WTC11 (cell line): ENCODE measurements at regions not wholly inside any gene's neighbourhood (a gene's known extent, or its start where the extent isn't known, plus 50 kb on each side); places are given as distances from the start of the nearest gene placed in this dataset.

Experiments
- ATAC-seq: fragments of 200-7000 bp; cut with Tn5 transposase; 2 replicates; pipeline ENCODE4 v1.10.0; 2021; ENCODE audit warnings: mild to moderate bottlenecking, moderate library complexity
- CTCF ChIA-PET: fragments of 300-600 bp; sonication (Branson Sonifier 250); formaldehyde crosslinking; loops from one replicate; lab custom pipeline; 2021; ENCODE audit warnings: antibody characterized with exemption; lab: Charles Lee
- POLR2A ChIA-PET: fragments of 350-600 bp; sonication (Branson Sonifier 250); formaldehyde crosslinking; loops from one replicate; lab custom pipeline; 2021; ENCODE audit warnings: antibody characterized with exemption; lab: Charles Lee
- DNase-seq: peaks from one replicate; pipeline ENCODE4 v3.0.0; 2021; ENCODE audit warnings: low spot score
- H3K27ac Mint-ChIP-seq: 2 replicates; pipeline ENCODE4 v1.8.0; 2021; ENCODE audit warnings: mixed read lengths
- H3K27me3 Mint-ChIP-seq: 2 replicates; pipeline ENCODE4 v1.8.0; 2021; ENCODE audit warnings: low read depth, mild to moderate bottlenecking, moderate library complexity, mixed read lengths
- H3K36me3 Mint-ChIP-seq: 2 replicates; pipeline ENCODE4 v1.8.0; 2021; ENCODE audit warnings: mixed read lengths
- H3K4me1 Mint-ChIP-seq: 2 replicates; pipeline ENCODE4 v1.8.0; 2022; ENCODE audit warnings: mixed read lengths
- H3K4me3 Mint-ChIP-seq: 2 replicates; pipeline ENCODE4 v1.8.0; 2021; ENCODE audit warnings: mild to moderate bottlenecking, moderate library complexity, mixed read lengths
- H3K9me3 Mint-ChIP-seq: 2 replicates; pipeline ENCODE4 v1.8.0; 2021; ENCODE audit warnings: mixed read lengths
- ATF1 ChIP-seq: sonication (generic); formaldehyde crosslinking; IDR thresholded peaks from 2 replicates; pipeline ENCODE4 v1.8.1; 2023; ENCODE audit warnings: mild to moderate bottlenecking, moderate library complexity, missing genetic modification reagents
- CREB1 ChIP-seq: sonication (generic); formaldehyde crosslinking; IDR thresholded peaks from 2 replicates; pipeline ENCODE4 v1.8.0; 2023; ENCODE audit warnings: mild to moderate bottlenecking, missing genetic modification reagents
- FOXK1 ChIP-seq: sonication (generic); formaldehyde crosslinking; IDR thresholded peaks from 2 replicates; pipeline ENCODE4 v1.8.0; 2022; ENCODE audit warnings: mild to moderate bottlenecking, moderate library complexity, missing genetic modification reagents
- GTF2I ChIP-seq: fragments of 250-450 bp; sonication (Bioruptor Pico); conservative IDR thresholded peaks from 2 replicates; pipeline ENCODE4 v1.4.0; 2021; ENCODE audit warnings: mild to moderate bottlenecking
- JAZF1 ChIP-seq: fragments of 250-450 bp; sonication (Bioruptor Pico); IDR thresholded peaks from 2 replicates; pipeline ENCODE4 v1.9.0; 2021; ENCODE audit warnings: moderate library complexity, mild to moderate bottlenecking, inconsistent platforms
- NFE2L1 ChIP-seq: sonication (generic); formaldehyde crosslinking; IDR thresholded peaks from 2 replicates; pipeline ENCODE4 v1.8.1; 2023; ENCODE audit warnings: missing genetic modification reagents
- NR1H2 ChIP-seq: sonication (generic); formaldehyde crosslinking; IDR thresholded peaks from 2 replicates; pipeline ENCODE4 v1.9.0; 2021; ENCODE audit warnings: mild to moderate bottlenecking, moderate library complexity, missing genetic modification reagents
- RORB ChIP-seq: fragments of 250-450 bp; sonication (Bioruptor Pico); IDR thresholded peaks from 2 replicates; pipeline ENCODE4 v1.9.0; 2021; ENCODE audit warnings: mild to moderate bottlenecking
- SMAD4 ChIP-seq: sonication (generic); formaldehyde crosslinking; IDR thresholded peaks from 2 replicates; pipeline ENCODE4 v1.8.0; 2022; ENCODE audit warnings: mild to moderate bottlenecking, missing genetic modification reagents
- STAT6 ChIP-seq: sonication (generic); formaldehyde crosslinking; conservative IDR thresholded peaks from 2 replicates; pipeline ENCODE4 v1.8.1; 2023; ENCODE audit warnings: mild to moderate bottlenecking, low read depth, missing genetic modification reagents, moderate library complexity
- TCF7 ChIP-seq: sonication (generic); formaldehyde crosslinking; IDR thresholded peaks from 2 replicates; pipeline ENCODE4 v1.8.0; 2022; ENCODE audit warnings: mild to moderate bottlenecking, low read depth, missing genetic modification reagents, moderate library complexity
- ZBTB43 ChIP-seq: sonication (generic); formaldehyde crosslinking; IDR thresholded peaks from 2 replicates; pipeline ENCODE4 v1.8.1; 2023; ENCODE audit warnings: mild to moderate bottlenecking, missing genetic modification reagents
- ZNF396 ChIP-seq: fragments of 250-450 bp; sonication (Bioruptor Pico); IDR thresholded peaks from 2 replicates; pipeline ENCODE4 v1.8.0; 2021; ENCODE audit warnings: mild to moderate bottlenecking, moderate library complexity, borderline replicate concordance
- ZNF423 ChIP-seq: fragments of 250-450 bp; sonication (Bioruptor Pico); IDR thresholded peaks from 2 replicates; pipeline ENCODE4 v2.1.2; 2022; ENCODE audit warnings: mild to moderate bottlenecking, moderate library complexity
- TF ChIP-seq, protein P1 (sequence below): sonication (generic); formaldehyde crosslinking; IDR thresholded peaks from 2 replicates; pipeline ENCODE4 v1.8.1; 2022; ENCODE audit warnings: low read depth, mild to moderate bottlenecking, moderate library complexity, missing genetic modification reagents, borderline replicate concordance
- TF ChIP-seq, protein P2 (sequence below): sonication (generic); formaldehyde crosslinking; IDR thresholded peaks from 2 replicates; pipeline ENCODE4 v1.8.1; 2022; ENCODE audit warnings: low read depth, missing genetic modification reagents, borderline replicate concordance
- TF ChIP-seq, protein P3 (sequence below): sonication (generic); formaldehyde crosslinking; IDR thresholded peaks from 2 replicates; pipeline ENCODE4 v1.8.0; 2023; ENCODE audit warnings: missing genetic modification reagents, mild to moderate bottlenecking, borderline replicate concordance
- TF ChIP-seq, protein P4 (sequence below): fragments of 250-450 bp; sonication (Bioruptor Pico); IDR thresholded peaks from 2 replicates; pipeline ENCODE4 v1.9.0; 2021; ENCODE audit warnings: mild to moderate bottlenecking
- TF ChIP-seq, protein P5 (sequence below): sonication (generic); formaldehyde crosslinking; IDR thresholded peaks from 2 replicates; pipeline ENCODE4 v1.8.0; 2023; ENCODE audit warnings: mild to moderate bottlenecking, missing genetic modification reagents

- Mint-ChIP-seq H3K9me3 (peaks cover 7% of the 10 kb centered on the region), H3K4me3 (no peak overlapping the region), H3K27ac (no peak overlapping the region), H3K4me1 (no peaks in the 10 kb centered on the region), H3K36me3 (no peaks in the 10 kb centered on the region), H3K27me3 (no peaks in the 10 kb centered on the region)
- no peak for DNase-seq
- no peak for ATAC-seq
- CTCF ChIA-PET: no interaction called here
- TF ChIP-seq SMAD4 (CRISPR knock-in tag) (no peak), RORB (no peak)
- TF ChIP-seq, protein P1, sequence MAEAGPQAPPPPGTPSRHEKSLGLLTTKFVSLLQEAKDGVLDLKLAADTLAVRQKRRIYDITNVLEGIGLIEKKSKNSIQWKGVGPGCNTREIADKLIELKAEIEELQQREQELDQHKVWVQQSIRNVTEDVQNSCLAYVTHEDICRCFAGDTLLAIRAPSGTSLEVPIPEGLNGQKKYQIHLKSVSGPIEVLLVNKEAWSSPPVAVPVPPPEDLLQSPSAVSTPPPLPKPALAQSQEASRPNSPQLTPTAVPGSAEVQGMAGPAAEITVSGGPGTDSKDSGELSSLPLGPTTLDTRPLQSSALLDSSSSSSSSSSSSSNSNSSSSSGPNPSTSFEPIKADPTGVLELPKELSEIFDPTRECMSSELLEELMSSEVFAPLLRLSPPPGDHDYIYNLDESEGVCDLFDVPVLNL: no peak
- TF ChIP-seq, protein P2, sequence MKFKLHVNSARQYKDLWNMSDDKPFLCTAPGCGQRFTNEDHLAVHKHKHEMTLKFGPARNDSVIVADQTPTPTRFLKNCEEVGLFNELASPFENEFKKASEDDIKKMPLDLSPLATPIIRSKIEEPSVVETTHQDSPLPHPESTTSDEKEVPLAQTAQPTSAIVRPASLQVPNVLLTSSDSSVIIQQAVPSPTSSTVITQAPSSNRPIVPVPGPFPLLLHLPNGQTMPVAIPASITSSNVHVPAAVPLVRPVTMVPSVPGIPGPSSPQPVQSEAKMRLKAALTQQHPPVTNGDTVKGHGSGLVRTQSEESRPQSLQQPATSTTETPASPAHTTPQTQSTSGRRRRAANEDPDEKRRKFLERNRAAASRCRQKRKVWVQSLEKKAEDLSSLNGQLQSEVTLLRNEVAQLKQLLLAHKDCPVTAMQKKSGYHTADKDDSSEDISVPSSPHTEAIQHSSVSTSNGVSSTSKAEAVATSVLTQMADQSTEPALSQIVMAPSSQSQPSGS (CRISPR knock-in tag): no peak
- TF ChIP-seq, protein P3, sequence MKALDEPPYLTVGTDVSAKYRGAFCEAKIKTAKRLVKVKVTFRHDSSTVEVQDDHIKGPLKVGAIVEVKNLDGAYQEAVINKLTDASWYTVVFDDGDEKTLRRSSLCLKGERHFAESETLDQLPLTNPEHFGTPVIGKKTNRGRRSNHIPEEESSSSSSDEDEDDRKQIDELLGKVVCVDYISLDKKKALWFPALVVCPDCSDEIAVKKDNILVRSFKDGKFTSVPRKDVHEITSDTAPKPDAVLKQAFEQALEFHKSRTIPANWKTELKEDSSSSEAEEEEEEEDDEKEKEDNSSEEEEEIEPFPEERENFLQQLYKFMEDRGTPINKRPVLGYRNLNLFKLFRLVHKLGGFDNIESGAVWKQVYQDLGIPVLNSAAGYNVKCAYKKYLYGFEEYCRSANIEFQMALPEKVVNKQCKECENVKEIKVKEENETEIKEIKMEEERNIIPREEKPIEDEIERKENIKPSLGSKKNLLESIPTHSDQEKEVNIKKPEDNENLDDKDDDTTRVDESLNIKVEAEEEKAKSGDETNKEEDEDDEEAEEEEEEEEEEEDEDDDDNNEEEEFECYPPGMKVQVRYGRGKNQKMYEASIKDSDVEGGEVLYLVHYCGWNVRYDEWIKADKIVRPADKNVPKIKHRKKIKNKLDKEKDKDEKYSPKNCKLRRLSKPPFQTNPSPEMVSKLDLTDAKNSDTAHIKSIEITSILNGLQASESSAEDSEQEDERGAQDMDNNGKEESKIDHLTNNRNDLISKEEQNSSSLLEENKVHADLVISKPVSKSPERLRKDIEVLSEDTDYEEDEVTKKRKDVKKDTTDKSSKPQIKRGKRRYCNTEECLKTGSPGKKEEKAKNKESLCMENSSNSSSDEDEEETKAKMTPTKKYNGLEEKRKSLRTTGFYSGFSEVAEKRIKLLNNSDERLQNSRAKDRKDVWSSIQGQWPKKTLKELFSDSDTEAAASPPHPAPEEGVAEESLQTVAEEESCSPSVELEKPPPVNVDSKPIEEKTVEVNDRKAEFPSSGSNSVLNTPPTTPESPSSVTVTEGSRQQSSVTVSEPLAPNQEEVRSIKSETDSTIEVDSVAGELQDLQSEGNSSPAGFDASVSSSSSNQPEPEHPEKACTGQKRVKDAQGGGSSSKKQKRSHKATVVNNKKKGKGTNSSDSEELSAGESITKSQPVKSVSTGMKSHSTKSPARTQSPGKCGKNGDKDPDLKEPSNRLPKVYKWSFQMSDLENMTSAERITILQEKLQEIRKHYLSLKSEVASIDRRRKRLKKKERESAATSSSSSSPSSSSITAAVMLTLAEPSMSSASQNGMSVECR (CRISPR knock-in tag): no peak
- POLR2A ChIA-PET: no interaction called here
Measured at GRCh38 chr9:80843028-80843427, 846.3 kb downstream of the TLE1 start.

DNA sequence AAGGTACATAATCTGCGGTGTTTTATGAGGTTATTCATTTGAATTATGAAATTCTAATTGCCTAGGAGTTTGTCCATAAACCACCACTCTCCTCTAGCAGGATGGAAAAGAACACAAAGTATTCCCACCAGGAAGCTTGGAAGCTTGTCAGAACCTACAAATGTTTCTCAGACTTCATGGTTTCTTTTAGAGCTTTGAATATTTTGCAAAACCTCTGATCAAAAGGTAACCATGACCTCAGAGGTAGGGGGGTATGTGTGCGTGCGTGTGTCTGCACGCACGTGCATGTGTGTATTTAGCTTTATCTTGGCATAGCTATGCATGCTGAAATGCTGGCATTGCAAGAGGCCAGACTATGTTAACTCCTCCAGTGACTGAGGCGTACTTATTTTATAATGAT is 847.0 kb downstream of the TLE1 start:
- H3K36me3 Mint-ChIP-seq: no peaks in the 10 kb centered on the region
- ChIA-PET CTCF (no interaction called here), POLR2A (no interaction called here)
- DNase-seq: no peak
- TF ChIP-seq NR1H2 (CRISPR knock-in tag) (no peak), ZNF423 (no peak), ATF1 (CRISPR knock-in tag) (no peak), STAT6 (CRISPR knock-in tag) (no peak), ZNF396 (CRISPR knock-in tag) (no peak), CREB1 (CRISPR knock-in tag) (no peak), GTF2I (CRISPR knock-in tag) (no peak), ZBTB43 (no peak), FOXK1 (CRISPR knock-in tag) (no peak), NFE2L1 (CRISPR knock-in tag) (no peak), TCF7 (CRISPR knock-in tag) (no peak), JAZF1 (CRISPR knock-in tag) (no peak)
- TF ChIP-seq, protein P4, sequence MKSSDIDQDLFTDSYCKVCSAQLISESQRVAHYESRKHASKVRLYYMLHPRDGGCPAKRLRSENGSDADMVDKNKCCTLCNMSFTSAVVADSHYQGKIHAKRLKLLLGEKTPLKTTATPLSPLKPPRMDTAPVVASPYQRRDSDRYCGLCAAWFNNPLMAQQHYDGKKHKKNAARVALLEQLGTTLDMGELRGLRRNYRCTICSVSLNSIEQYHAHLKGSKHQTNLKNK: no peak
- TF ChIP-seq, protein P5, sequence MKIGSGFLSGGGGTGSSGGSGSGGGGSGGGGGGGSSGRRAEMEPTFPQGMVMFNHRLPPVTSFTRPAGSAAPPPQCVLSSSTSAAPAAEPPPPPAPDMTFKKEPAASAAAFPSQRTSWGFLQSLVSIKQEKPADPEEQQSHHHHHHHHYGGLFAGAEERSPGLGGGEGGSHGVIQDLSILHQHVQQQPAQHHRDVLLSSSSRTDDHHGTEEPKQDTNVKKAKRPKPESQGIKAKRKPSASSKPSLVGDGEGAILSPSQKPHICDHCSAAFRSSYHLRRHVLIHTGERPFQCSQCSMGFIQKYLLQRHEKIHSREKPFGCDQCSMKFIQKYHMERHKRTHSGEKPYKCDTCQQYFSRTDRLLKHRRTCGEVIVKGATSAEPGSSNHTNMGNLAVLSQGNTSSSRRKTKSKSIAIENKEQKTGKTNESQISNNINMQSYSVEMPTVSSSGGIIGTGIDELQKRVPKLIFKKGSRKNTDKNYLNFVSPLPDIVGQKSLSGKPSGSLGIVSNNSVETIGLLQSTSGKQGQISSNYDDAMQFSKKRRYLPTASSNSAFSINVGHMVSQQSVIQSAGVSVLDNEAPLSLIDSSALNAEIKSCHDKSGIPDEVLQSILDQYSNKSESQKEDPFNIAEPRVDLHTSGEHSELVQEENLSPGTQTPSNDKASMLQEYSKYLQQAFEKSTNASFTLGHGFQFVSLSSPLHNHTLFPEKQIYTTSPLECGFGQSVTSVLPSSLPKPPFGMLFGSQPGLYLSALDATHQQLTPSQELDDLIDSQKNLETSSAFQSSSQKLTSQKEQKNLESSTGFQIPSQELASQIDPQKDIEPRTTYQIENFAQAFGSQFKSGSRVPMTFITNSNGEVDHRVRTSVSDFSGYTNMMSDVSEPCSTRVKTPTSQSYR (CRISPR knock-in tag): no peak
- no peak overlapping the region for H3K4me3 Mint-ChIP-seq
- H3K27ac Mint-ChIP-seq: no peak overlapping the region
- H3K9me3 Mint-ChIP-seq: peaks cover 9% of the 10 kb centered on the region
- ATAC-seq: no peak
- H3K4me1 Mint-ChIP-seq: no peaks in the 10 kb centered on the region
- H3K27me3 Mint-ChIP-seq: no peaks in the 10 kb centered on the region
